Right cardiac atrium (tissue), 5 donors: ENCODE measurements at regions not wholly inside any gene's neighbourhood (a gene's known extent, or its start where the extent isn't known, plus 50 kb on each side); places are given as distances from the start of the nearest gene placed in this dataset.
"Not testable (repeated sequence)": the region's sequence is repeated elsewhere in the genome, so short reads cannot be mapped to it uniquely, and the experiment has no call there.

Source experiments
- ATAC-seq, 2 donors: fragments of 200-7000 bp; cut with Tn5 transposase; one replicate each; pipeline versions ENCODE4 v1.8.0 to v1.9.1; 2020; ENCODE audit warnings: moderate library complexity in 2 of 2, mild to moderate bottlenecking in 1 of 2
- DNase-seq, 3 donors: peaks; one replicate each; pipeline ENCODE4 v3.0.0-alpha.2; 2020
- H3K27ac ChIP-seq: one replicate; pipeline ENCODE4 v1.5.1; 2013; ENCODE audit warnings: mild to moderate bottlenecking, low read length, control low read depth, moderate library complexity
- H3K27me3 ChIP-seq: one replicate; pipeline ENCODE4 v1.6.1; 2013; ENCODE audit not compliant: control insufficient read depth, insufficient read depth
- H3K4me1 ChIP-seq: one replicate; pipeline ENCODE4 v1.6.1; 2013; ENCODE audit warnings: low read length; ENCODE audit not compliant: control insufficient read depth, insufficient read depth
- H3K4me3 ChIP-seq: one replicate; pipeline ENCODE4 v1.5.1; 2013; ENCODE audit warnings: low read length, control low read depth
- H3K9me3 ChIP-seq: one replicate; pipeline ENCODE4 v1.6.1; 2013; ENCODE audit warnings: low read length; ENCODE audit not compliant: control insufficient read depth
- WGBS: extraction: QIAGEN DNeasy Blood & Tissue Kit; methylation state at CpG from one replicate; pipeline ENCODE4 v1.1.7; 2013; 5-methylcytosine and 5-hydroxymethylcytosine counted together
- intact Hi-C, 4 donors: fragments of 100-400 bp; cut with DNase I; formaldehyde crosslinking; loops; one replicate each; pipeline versions ENCODE4 v1.11.0 to v1.14.0; 2022 to 2023
- donor health status: healthy with polysubstance abuse.
- donor health status: DM: no; HTN: yes; CAD: no.
- donor health status: DM: no; HTN: no; CAD: no.
- donor health status: DM: no; HTN: yes; CAD: no; lungs with severe emphysema.
- donor health status: DM: yes; HTN: yes; CAD: no.

- peaks cover 5% of the 10 kb centered on the region for H3K4me1 ChIP-seq
- H3K27ac ChIP-seq, result peak overlapping the region; percentile 23
- peak in 1 of 3 donors; percentile 31 for DNase-seq
Measured at GRCh38 chr17:31736855-31737625, 122.0 kb downstream of the COPRS start.

GRCh38 chr17:31733326-31733725, 125.7 kb downstream of the COPRS start:
- Histone ChIP-seq H3K27ac (no peak overlapping the region), H3K4me3 (no peak overlapping the region), H3K4me1 (peaks cover 3% of the 10 kb centered on the region), H3K27me3 (no peaks in the 10 kb centered on the region), H3K9me3 (no peaks in the 10 kb centered on the region)
- WGBS, result 91% methylated on average over 7 of the region's 7 CpGs
- DNase-seq, result no peak
- no peak for ATAC-seq
- intact Hi-C loops, result no loop called here

More at GRCh38 chr17:31736855-31737625, 122.0 kb downstream of the COPRS start:
- Histone ChIP-seq H3K9me3 (no peaks in the 10 kb centered on the region), H3K4me3 (no peak overlapping the region), H3K27me3 (no peaks in the 10 kb centered on the region)
- 78% methylated on average over 5 of the region's 5 CpGs for WGBS
- peak; percentile 46 to 75 for ATAC-seq
- intact Hi-C loops, result no loop called here

GRCh38 chr17:31731585-31732154, 127.4 kb downstream of the COPRS start:
- DNase-seq, H3K27ac ChIP-seq, H3K4me1 ChIP-seq, intact Hi-C loops, ATAC-seq, H3K27me3 ChIP-seq, H3K9me3 ChIP-seq, H3K4me3 ChIP-seq: not testable (repeated sequence)
- 94% methylated on average over 5 of the region's 5 CpGs for WGBS

GRCh38 chr17:31731118-31731517, 127.9 kb downstream of the COPRS start:
- ATAC-seq, result peak in 1 of 2 donors; percentile 38

GRCh38 chr17:31726980-31727427, 132.0 kb downstream of the COPRS start:
- Histone ChIP-seq H3K4me1 (peaks cover 11% of the 10 kb centered on the region), H3K27ac (no peak overlapping the region), H3K9me3 (no peaks in the 10 kb centered on the region), H3K4me3 (no peak overlapping the region), H3K27me3 (no peaks in the 10 kb centered on the region)
- 94% methylated on average over 4 of the region's 4 CpGs for WGBS
- DNase-seq (no peak), ATAC-seq (no peak)
- intact Hi-C loops, result no loop called here

More at GRCh38 chr17:31731118-31731517, 127.9 kb downstream of the COPRS start:
- Histone ChIP-seq H3K4me1 (no peaks in the 10 kb centered on the region), H3K27me3 (no peaks in the 10 kb centered on the region), H3K9me3 (no peaks in the 10 kb centered on the region), H3K27ac (no peak overlapping the region), H3K4me3 (no peak overlapping the region)
- 74% methylated on average over 3 of the region's 3 CpGs for WGBS
- no peak for DNase-seq
- intact Hi-C loops, result no loop called here

DNA sequence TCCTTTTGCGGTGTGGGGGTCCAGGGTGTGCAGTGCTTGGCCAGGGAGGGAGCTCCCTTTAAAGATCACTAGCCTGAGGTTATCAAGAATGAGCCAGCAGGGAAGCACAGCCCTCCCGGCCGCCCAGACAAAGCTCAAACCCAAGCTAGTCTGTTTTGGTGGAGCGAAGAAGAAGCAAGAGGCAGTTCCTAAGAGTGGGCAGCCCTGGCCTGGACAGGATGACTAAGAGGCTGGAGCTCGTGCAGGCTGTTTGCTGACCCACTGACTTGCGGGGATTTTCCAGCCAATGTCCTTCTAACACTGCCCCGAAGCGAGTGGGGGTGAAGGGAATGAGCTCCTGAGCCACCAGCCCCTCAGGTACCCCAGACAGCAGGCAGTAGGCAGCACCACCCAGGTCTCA, 134.4 kb downstream of the COPRS start:
- DNase-seq (peak in 1 of 3 donors; percentile 13), ATAC-seq (no peak)
- Histone ChIP-seq H3K27me3 (no peaks in the 10 kb centered on the region), H3K4me3 (no peak overlapping the region), H3K4me1 (peaks cover 19% of the 10 kb centered on the region), H3K9me3 (no peaks in the 10 kb centered on the region), H3K27ac (no peak overlapping the region)
- intact Hi-C loops, result no loop called here
- WGBS, result 88% methylated on average over 8 of the region's 8 CpGs

GRCh38 chr17:31724026-31724425, 135.0 kb downstream of the COPRS start:
- peak in 1 of 2 donors; percentile 20 for ATAC-seq
- H3K4me1 ChIP-seq, result peaks cover 19% of the 10 kb centered on the region
- no peaks in the 10 kb centered on the region for H3K9me3 ChIP-seq
- no peak overlapping the region for H3K27ac ChIP-seq
- no peaks in the 10 kb centered on the region for H3K27me3 ChIP-seq
- no peak for DNase-seq
- intact Hi-C loops, result no loop called here
- H3K4me3 ChIP-seq, result no peak overlapping the region
- 60% methylated on average over 8 of the region's 8 CpGs for WGBS

DNA sequence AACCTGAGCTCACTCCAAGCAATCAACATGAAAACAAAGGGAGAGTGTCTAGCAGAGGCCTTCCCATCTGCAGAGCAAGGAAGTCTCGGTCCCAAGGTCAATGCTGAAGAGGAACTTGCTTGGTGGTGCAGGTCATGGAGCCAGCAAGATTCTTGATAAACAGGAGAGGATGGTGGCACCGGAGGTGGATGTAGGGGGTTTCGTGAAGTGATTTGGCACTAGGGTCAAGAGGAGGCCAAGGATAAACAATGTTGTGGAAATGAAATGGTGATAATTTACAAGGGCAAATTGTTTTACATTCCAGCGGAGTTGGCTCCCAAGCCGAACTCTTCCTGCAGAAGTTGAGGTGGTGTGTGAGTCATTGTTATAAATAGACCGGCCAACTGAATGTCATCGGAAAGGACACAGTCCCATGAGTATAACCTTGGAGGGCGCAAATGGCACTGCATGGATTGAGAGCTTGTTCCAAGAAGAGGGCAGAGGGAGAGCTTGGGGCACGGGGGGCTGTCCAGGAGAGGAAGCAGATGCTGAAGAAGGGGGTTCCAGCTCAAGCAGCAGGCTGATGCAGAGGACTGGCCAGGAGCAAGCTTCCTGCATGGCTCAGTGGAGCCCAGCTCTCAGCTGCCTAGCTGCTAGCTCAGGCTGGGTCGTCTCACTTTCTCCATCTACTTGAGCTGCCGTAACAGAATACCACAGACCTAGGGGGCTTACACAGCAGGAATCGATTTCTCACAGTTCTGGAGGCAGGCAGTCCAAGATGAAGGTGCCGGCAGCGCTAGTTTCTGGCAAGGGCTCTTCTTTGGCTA, 136.6 kb downstream of the COPRS start:
- no peak overlapping the region for H3K4me3 ChIP-seq
- intact Hi-C loops, result no loop called here
- ATAC-seq, result peak; percentile 83 to 92
- H3K27ac ChIP-seq, result peak overlapping the region; percentile 70
- WGBS, result 54% methylated on average over 14 of the region's 14 CpGs
- no peaks in the 10 kb centered on the region for H3K27me3 ChIP-seq
- peaks cover 19% of the 10 kb centered on the region for H3K4me1 ChIP-seq
- H3K9me3 ChIP-seq, result no peaks in the 10 kb centered on the region
- peak in 1 of 3 donors; percentile 48 for DNase-seq

DNA sequence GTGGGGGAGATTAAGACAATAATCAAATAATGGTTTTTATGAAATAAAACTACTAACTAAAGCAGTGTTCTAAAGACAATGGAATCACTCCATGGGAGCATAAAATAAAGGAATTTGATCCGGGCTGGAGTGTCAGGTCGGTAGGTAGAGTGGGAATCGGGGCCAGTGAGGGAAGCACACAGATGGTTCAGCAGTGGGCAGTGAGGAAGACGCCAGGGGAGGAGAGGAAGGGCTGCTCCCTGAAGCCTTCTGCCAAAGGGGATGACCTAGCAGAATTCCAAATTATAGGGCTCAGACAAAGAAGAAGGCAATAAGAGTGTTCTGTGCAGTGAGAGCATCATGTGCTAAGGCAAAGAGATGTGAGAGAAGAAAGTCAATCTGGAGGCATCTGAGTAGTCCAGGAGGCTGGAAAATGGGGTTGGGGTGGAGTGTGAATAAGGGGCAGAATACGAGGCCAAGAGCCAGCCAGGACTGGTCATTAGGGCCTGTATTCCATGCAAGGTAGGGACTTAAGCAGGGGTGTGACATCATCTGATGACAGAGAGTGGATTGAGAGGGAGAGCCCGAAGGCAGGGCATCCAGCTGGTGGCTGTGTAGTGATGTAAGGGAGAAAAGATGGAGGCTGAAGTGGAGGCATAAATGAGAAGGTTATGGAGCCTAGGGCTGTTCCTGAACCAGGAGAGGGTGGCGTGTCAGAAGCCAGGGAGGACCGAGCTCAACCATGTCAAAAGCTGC, 137.6 kb downstream of the COPRS start:
- peak overlapping the region; percentile 70 for H3K27ac ChIP-seq
- peaks cover 19% of the 10 kb centered on the region for H3K4me1 ChIP-seq
- WGBS, result 84% methylated on average over 8 of the region's 8 CpGs
- no peak overlapping the region for H3K4me3 ChIP-seq
- ATAC-seq (peak; percentile 13 to 17), DNase-seq (no peak)
- H3K9me3 ChIP-seq, result no peaks in the 10 kb centered on the region
- no peaks in the 10 kb centered on the region for H3K27me3 ChIP-seq
- intact Hi-C loops, result no loop called here

DNA sequence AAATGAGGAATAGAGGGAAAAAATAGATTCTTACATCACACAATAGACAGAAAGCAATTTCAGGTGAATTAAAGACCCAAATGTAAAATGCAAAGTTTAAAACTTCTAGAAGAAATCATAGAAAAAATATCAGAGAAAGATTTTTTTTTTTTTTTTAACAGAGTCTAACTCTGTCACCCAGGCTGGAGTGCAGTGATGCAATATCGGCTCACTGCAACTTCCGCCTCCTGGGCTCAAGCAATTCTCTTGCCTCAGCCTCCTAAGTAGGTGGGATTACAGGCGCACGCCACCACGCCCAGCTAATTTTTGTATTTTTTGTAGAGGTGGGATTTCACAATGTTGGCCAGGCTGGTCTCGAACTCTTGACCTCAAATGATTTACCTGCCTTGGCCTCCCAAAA, 141.8 kb downstream of the COPRS start:
- H3K27ac ChIP-seq, H3K4me3 ChIP-seq, intact Hi-C loops, ATAC-seq, H3K27me3 ChIP-seq, H3K9me3 ChIP-seq: not testable (repeated sequence)
- peaks cover 10% of the 10 kb centered on the region for H3K4me1 ChIP-seq
- peak in 1 of 3 donors; percentile 22 for DNase-seq
- 95% methylated on average over 6 of the region's 6 CpGs for WGBS
